PFSK-1 (cell line): ENCODE measurements at regions not wholly inside any gene's neighbourhood (a gene's known extent, or its start where the extent isn't known, plus 50 kb on each side); places are given as distances from the start of the nearest gene placed in this dataset.

Experiments
- POLR2AphosphoS5 ChIP-seq: IDR thresholded peaks from 2 replicates; pipeline ENCODE4 v1.6.1; 2012; ENCODE audit warnings: low read depth, mild to moderate bottlenecking, control low read depth, low read length, moderate library complexity
- REST ChIP-seq, 2 experiments: IDR thresholded peaks; 2 replicates each; pipeline versions ENCODE4 v1.6.1 to v1.8.0; 2011 to 2012; ENCODE audit warnings: low read depth in 2 of 2, low read length in 2 of 2, control low read depth in 1 of 2, inconsistent platforms in 1 of 2, mild to moderate bottlenecking in 1 of 2, moderate library complexity in 1 of 2; ENCODE audit not compliant: insufficient read depth in 1 of 2
- SIN3A ChIP-seq: IDR thresholded peaks from 2 replicates; pipeline ENCODE4 v1.6.1; 2012; ENCODE audit warnings: mild to moderate bottlenecking, low read length, moderate library complexity, borderline replicate concordance; ENCODE audit not compliant: insufficient read depth
- TAF1 ChIP-seq: IDR thresholded peaks from 2 replicates; pipeline ENCODE4 v1.6.1; 2012; ENCODE audit warnings: low read length, control low read depth, borderline replicate concordance; ENCODE audit not compliant: insufficient read depth

- TF ChIP-seq TAF1 (no peak), POLR2AphosphoS5 (no peak), REST (IDR thresholded peaks at IDR 0.05; ENCODE audit: insufficient read depth in 1 of 2, low read depth in 2 of 2, low read length in 2 of 2) (no peak), SIN3A (no peak)
Measured at GRCh38 chr4:111120191-111120590, 497.3 kb upstream of the PITX2 start.
